ENCODE measurements at regions not wholly inside any gene's neighbourhood (a gene's known extent, or its start where the extent isn't known, plus 50 kb on each side); places are given as distances from the start of the nearest gene placed in this dataset.

DNA sequence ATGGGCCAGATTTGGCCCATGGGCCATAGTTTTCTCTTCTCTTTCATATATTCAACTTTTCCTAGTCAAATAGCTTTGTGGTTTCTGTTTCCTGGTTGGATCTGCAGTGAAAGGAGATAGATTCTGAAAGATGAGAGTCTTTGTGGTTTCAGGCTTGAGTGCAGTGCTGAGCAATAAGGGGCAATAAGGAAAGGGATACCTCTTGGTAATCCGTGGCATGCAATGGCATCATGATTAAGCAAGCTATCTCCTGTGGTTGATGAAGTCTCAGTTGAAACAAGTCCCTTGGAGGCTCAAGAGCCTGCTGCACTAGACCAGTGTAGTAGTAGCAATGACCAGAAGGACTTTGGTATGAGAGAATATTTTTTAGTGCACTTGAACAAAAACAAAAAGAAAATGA, 187.7 kb upstream of the CNTNAP2 start:
- no peak overlapping the region for H3K14ac ChIP-seq (ENCODE audit: insufficient read length)
- H2BK5ac ChIP-seq (ENCODE audit: low read depth, low read length), result no peak overlapping the region
- H3K79me2 ChIP-seq (ENCODE audit: control insufficient read depth in 1 of 2, insufficient read depth in 2 of 2, low read length in 2 of 2), result no peaks in the 10 kb centered on the region
- no peaks in the 10 kb centered on the region for H3K36me3 ChIP-seq (ENCODE audit: control insufficient read depth in 2 of 4, insufficient read depth in 4 of 4, low read length in 3 of 4)
- H3K23ac ChIP-seq (ENCODE audit: insufficient read length), result no peak overlapping the region
- no peak overlapping the region for H4K8ac ChIP-seq (ENCODE audit: extremely low read depth, insufficient read depth, low read length)
- H3K56ac ChIP-seq (replicated peaks; ENCODE audit: insufficient read length, low read depth, low read length), result no peak overlapping the region
- DNase-seq (ENCODE audit: low read depth in 1 of 2, low spot score in 2 of 2) (no peak), FAIRE-seq (no peak)
- H3K4me2 ChIP-seq (ENCODE audit: insufficient read depth in 1 of 2, low read depth in 2 of 2, low read length in 2 of 2), result no peak overlapping the region
- H3K4me3 ChIP-seq (ENCODE audit: extremely low read depth in 1 of 4, insufficient read depth in 2 of 4, low read depth in 3 of 4, low read length in 4 of 4), result no peak overlapping the region
- H2BK15ac ChIP-seq (ENCODE audit: low read length), result no peak overlapping the region
- H3K27ac ChIP-seq (ENCODE audit: low read depth, low read length), result no peak overlapping the region
- CTCF ChIA-PET (ENCODE audit: partially characterized antibody), result interaction anchor here (1.9 kb wide), 1 partner anchor 13 kb away, joined by 4 read pairs; no protein-coding TSS in a partner anchor
- no peak overlapping the region for H2BK12ac ChIP-seq (ENCODE audit: low read depth, low read length)
- no peak overlapping the region for H4K91ac ChIP-seq (replicated peaks; ENCODE audit: insufficient read length, low read length)
- H4K20me1 ChIP-seq (replicated peaks in 1 of 2; ENCODE audit: control insufficient read depth in 1 of 2, insufficient read depth in 2 of 2, low read length in 2 of 2), result no peaks in the 10 kb centered on the region
- no peaks in the 10 kb centered on the region for H3K27me3 ChIP-seq (replicated peaks in 1 of 4; ENCODE audit: control insufficient read depth in 3 of 4, extremely low read depth in 1 of 4, insufficient read depth in 3 of 4, low read length in 3 of 4)
- no peaks in the 10 kb centered on the region for H3K9me3 ChIP-seq (ENCODE audit: insufficient read depth in 2 of 2, low read depth in 1 of 2, low read length in 1 of 2)
- no peak overlapping the region for H2AFZ ChIP-seq (ENCODE audit: low read length)
- no peaks in the 10 kb centered on the region for H3K23me2 ChIP-seq (ENCODE audit: low read depth, low read length)
- no peaks in the 10 kb centered on the region; a peak in 1 of 7 replicates for H3K4me1 ChIP-seq (replicated peaks in 1 of 4; ENCODE audit: control insufficient read depth in 3 of 4, insufficient read depth in 4 of 4, low read length in 3 of 4)
- H3K9ac ChIP-seq (replicated peaks in 1 of 4; ENCODE audit: extremely low read depth in 1 of 4, low read depth in 3 of 4, low read length in 3 of 4), result no peak overlapping the region
- no peak overlapping the region for H3K18ac ChIP-seq (ENCODE audit: extremely low read depth, low read length)
- no peak overlapping the region for H2AK5ac ChIP-seq (ENCODE audit: low read depth, low read length)
- H2BK20ac ChIP-seq (ENCODE audit: low read length), result no peak overlapping the region
- POLR2A ChIA-PET (ENCODE audit: partially characterized antibody), result no interaction called here
- H2BK120ac ChIP-seq (replicated peaks; ENCODE audit: low read depth, low read length), result no peak overlapping the region
- H3K79me1 ChIP-seq (ENCODE audit: low read depth, low read length), result no peaks in the 10 kb centered on the region
- WGBS, 2 experiments (ENCODE audit: extremely low coverage in 1 of 2, insufficient coverage in 1 of 2, insufficient read length in 1 of 2, insufficient replicate concordance in 2 of 2, low coverage in 1 of 2, low lambda C conversion rate in 2 of 2, missing lambda C conversion rate in 1 of 2), result 83% methylated on average over 1 of the region's 1 CpG; no CpG with 5 or more reads in 1 of the 2 experiments
- no peak overlapping the region for H4K5ac ChIP-seq (ENCODE audit: insufficient read length, low read depth, low read length)
- H3K4ac ChIP-seq (replicated peaks; ENCODE audit: insufficient read length, low read depth, low read length), result no peak overlapping the region
- TF ChIP-seq CHD1 (IDR thresholded peaks at IDR 0.05; ENCODE audit: low read depth, low read length) (no peak), JUND (IDR thresholded peaks at IDR 0.05; ENCODE audit: low read length) (no peak), TCF12 (IDR thresholded peaks at IDR 0.05; ENCODE audit: low read depth, low read length) (no peak), CBX8 (IDR thresholded peaks at IDR 0.05; ENCODE audit: borderline replicate concordance, low read depth, low read length) (no peak), SP4 (IDR thresholded peaks at IDR 0.05; ENCODE audit: low read length) (no peak), TBP (IDR thresholded peaks at IDR 0.05; ENCODE audit: low read depth, low read length) (no peak), HDAC6 (IDR thresholded peaks at IDR 0.05; ENCODE audit: low read depth, low read length) (no peak), JUN (IDR thresholded peaks at IDR 0.05; ENCODE audit: low read depth, low read length) (no peak), YY1 (IDR thresholded peaks at IDR 0.05; ENCODE audit: low read depth, low read length) (no peak), SAP30 (IDR thresholded peaks at IDR 0.05; ENCODE audit: insufficient read depth, insufficient replicate concordance, low read length) (no peak), CEBPB (IDR thresholded peaks at IDR 0.05; ENCODE audit: low read depth, low read length) (no peak)
- TF ChIP-seq, protein P1, sequence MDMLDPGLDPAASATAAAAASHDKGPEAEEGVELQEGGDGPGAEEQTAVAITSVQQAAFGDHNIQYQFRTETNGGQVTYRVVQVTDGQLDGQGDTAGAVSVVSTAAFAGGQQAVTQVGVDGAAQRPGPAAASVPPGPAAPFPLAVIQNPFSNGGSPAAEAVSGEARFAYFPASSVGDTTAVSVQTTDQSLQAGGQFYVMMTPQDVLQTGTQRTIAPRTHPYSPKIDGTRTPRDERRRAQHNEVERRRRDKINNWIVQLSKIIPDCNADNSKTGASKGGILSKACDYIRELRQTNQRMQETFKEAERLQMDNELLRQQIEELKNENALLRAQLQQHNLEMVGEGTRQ (IDR thresholded peaks at IDR 0.05; ENCODE audit: low read length), result no peak
- TF ChIP-seq, protein P2, sequence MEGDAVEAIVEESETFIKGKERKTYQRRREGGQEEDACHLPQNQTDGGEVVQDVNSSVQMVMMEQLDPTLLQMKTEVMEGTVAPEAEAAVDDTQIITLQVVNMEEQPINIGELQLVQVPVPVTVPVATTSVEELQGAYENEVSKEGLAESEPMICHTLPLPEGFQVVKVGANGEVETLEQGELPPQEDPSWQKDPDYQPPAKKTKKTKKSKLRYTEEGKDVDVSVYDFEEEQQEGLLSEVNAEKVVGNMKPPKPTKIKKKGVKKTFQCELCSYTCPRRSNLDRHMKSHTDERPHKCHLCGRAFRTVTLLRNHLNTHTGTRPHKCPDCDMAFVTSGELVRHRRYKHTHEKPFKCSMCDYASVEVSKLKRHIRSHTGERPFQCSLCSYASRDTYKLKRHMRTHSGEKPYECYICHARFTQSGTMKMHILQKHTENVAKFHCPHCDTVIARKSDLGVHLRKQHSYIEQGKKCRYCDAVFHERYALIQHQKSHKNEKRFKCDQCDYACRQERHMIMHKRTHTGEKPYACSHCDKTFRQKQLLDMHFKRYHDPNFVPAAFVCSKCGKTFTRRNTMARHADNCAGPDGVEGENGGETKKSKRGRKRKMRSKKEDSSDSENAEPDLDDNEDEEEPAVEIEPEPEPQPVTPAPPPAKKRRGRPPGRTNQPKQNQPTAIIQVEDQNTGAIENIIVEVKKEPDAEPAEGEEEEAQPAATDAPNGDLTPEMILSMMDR (IDR thresholded peaks at IDR 0.05; ENCODE audit: control extremely low read depth in 1 of 3, insufficient read depth in 1 of 3, low read depth in 1 of 3, low read length in 3 of 3), result no peak
